Neuronal stem cell (in vitro differentiated cells): ENCODE measurements at regions not wholly inside any gene's neighbourhood (a gene's known extent, or its start where the extent isn't known, plus 50 kb on each side); places are given as distances from the start of the nearest gene placed in this dataset.
A peak's percentile ranks its signal among the peaks of the same experiment; 100 is the strongest.

Source experiments
- DNase-seq: peaks from one replicate; pipeline ENCODE4 v3.0.0-alpha.2; 2013; ENCODE audit warnings: low spot score
- H2AFZ ChIP-seq: one replicate; pipeline ENCODE4 v1.6.1; 2013; ENCODE audit warnings: mild to moderate bottlenecking, low read length, inconsistent platforms
- H2AK5ac ChIP-seq: 2 replicates; pipeline ENCODE4 v1.6.1; 2013; ENCODE audit warnings: low read depth, mild to moderate bottlenecking, inconsistent platforms, low read length, moderate library complexity, mixed read lengths
- H2BK120ac ChIP-seq: 2 replicates; pipeline ENCODE4 v1.6.1; 2013; ENCODE audit warnings: low read depth, mild to moderate bottlenecking, inconsistent platforms, low read length, moderate library complexity, mixed read lengths
- H2BK12ac ChIP-seq: one replicate; pipeline ENCODE4 v1.6.1; 2013; ENCODE audit warnings: low read length, inconsistent platforms
- H2BK15ac ChIP-seq: 2 replicates; pipeline ENCODE4 v1.6.1; 2013; ENCODE audit warnings: mild to moderate bottlenecking, low read length, inconsistent platforms, mixed read lengths
- H2BK5ac ChIP-seq: one replicate; pipeline ENCODE4 v1.6.1; 2013; ENCODE audit warnings: inconsistent platforms, mild to moderate bottlenecking, low read length, moderate library complexity
- H3K14ac ChIP-seq: one replicate; pipeline ENCODE4 v1.6.1; 2013; ENCODE audit warnings: low read length, inconsistent platforms
- H3K18ac ChIP-seq: 2 replicates; pipeline ENCODE4 v1.6.1; 2013; ENCODE audit warnings: low read length, inconsistent platforms
- H3K23ac ChIP-seq: 2 replicates; pipeline ENCODE4 v1.6.1; 2013; ENCODE audit warnings: low read depth, mild to moderate bottlenecking, mixed read lengths, low read length, inconsistent platforms; ENCODE audit not compliant: poor library complexity
- H3K27ac ChIP-seq: replicated peaks from 3 replicates; pipeline ENCODE4 v1.5.1; 2013; ENCODE audit warnings: low read length, inconsistent platforms
- H3K27me3 ChIP-seq, 3 experiments: 2 replicates each; pipeline ENCODE4 v1.6.1; 2013; ENCODE audit warnings: low read length in 3 of 3, mild to moderate bottlenecking in 2 of 3, inconsistent platforms in 1 of 3, low read depth in 1 of 3, mixed read lengths in 1 of 3, moderate library complexity in 1 of 3; ENCODE audit not compliant: control insufficient read depth in 3 of 3, insufficient read depth in 3 of 3
- H3K36me3 ChIP-seq, 2 donors: replicated peaks in 1 of 2; 2 replicates each; pipeline ENCODE4 v1.6.1; 2013; ENCODE audit warnings: low read length in 2 of 2; ENCODE audit not compliant: control insufficient read depth in 2 of 2, insufficient read depth in 2 of 2
- H3K4ac ChIP-seq: 2 replicates; pipeline ENCODE4 v1.6.1; 2013; ENCODE audit warnings: inconsistent platforms, mild to moderate bottlenecking, low read length, moderate library complexity
- H3K4me1 ChIP-seq, 2 donors: 1 replicate in 1 of 2; 2 replicates in 1 of 2; pipeline ENCODE4 v1.6.1; 2013; ENCODE audit warnings: low read length in 2 of 2, low read depth in 1 of 2; ENCODE audit not compliant: control insufficient read depth in 2 of 2, insufficient read depth in 1 of 2
- H3K4me2 ChIP-seq: one replicate; pipeline ENCODE4 v1.6.1; 2013; ENCODE audit warnings: mild to moderate bottlenecking, low read length, inconsistent platforms; ENCODE audit not compliant: insufficient read depth, poor library complexity, severe bottlenecking
- H3K4me3 ChIP-seq, 2 donors: 2 replicates each; pipeline ENCODE4 v1.5.1; 2013; ENCODE audit warnings: low read length in 2 of 2, mild to moderate bottlenecking in 2 of 2, inconsistent platforms in 1 of 2, moderate library complexity in 1 of 2
- H3K79me1 ChIP-seq: one replicate; pipeline ENCODE4 v1.6.1; 2013; ENCODE audit warnings: low read depth, mild to moderate bottlenecking, inconsistent platforms, low read length, moderate library complexity
- H3K9ac ChIP-seq: one replicate; pipeline ENCODE4 v1.6.1; 2013; ENCODE audit warnings: mild to moderate bottlenecking, low read depth, low read length, inconsistent platforms; ENCODE audit not compliant: poor library complexity
- H3K9me3 ChIP-seq, 2 donors: replicated peaks in 1 of 2; 2 replicates each; pipeline versions ENCODE3 to v1.6.1; 2013; ENCODE audit warnings: low read length in 2 of 2, mild to moderate bottlenecking in 2 of 2, inconsistent platforms in 1 of 2, low read depth in 1 of 2, mixed read lengths in 1 of 2, moderate library complexity in 1 of 2; ENCODE audit not compliant: control insufficient read depth in 2 of 2, insufficient read depth in 1 of 2
- H4K8ac ChIP-seq: one replicate; pipeline ENCODE4 v1.6.1; 2013; ENCODE audit warnings: low read depth, mild to moderate bottlenecking, inconsistent platforms, low read length, moderate library complexity
- H4K91ac ChIP-seq: one replicate; pipeline ENCODE4 v1.6.1; 2013; ENCODE audit warnings: low read length, low read depth, mild to moderate bottlenecking, inconsistent platforms; ENCODE audit not compliant: poor library complexity
- WGBS, 2 donors: extraction: QIAGEN DNeasy Blood & Tissue Kit; methylation state at CpG; one replicate each; pipeline ENCODE4 v1.1.7; 2013; ENCODE audit warnings: missing lambda C conversion rate in 2 of 2, mixed read lengths in 1 of 2; ENCODE audit not compliant: insufficient read length in 2 of 2, insufficient replicate concordance in 1 of 2; ENCODE audit errors: extremely low coverage in 2 of 2; 5-methylcytosine and 5-hydroxymethylcytosine counted together

DNA sequence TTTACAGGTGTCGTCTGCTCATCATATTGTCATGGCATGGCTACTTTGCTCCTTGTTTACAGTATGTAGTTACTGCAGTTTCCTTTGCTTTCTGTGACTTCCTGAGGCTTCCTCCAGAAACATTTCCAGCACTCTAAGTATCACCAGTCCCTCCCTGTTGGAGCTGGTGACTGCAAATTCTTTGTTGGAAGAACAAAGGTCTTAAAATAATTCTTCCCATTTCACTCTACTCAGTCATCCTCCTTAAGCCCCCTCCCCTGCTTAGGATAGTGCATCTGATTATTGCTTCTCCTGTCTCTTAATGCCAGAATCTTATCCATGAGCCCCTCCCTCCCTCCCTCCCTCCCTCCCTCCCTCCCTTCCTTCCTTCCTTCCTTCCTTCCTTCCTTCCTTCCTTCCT lies 72.0 kb downstream of the C3orf38 start:
- H3K36me3 ChIP-seq: no peaks in the 10 kb centered on the region
- no peak for DNase-seq
- no peak overlapping the region for H4K8ac ChIP-seq
- H2BK15ac ChIP-seq: no peak overlapping the region
- no peak overlapping the region for H3K18ac ChIP-seq
- H2BK12ac ChIP-seq: no peak overlapping the region
- H3K4me2 ChIP-seq: no peak overlapping the region
- no peak overlapping the region for H3K9ac ChIP-seq
- H2BK5ac ChIP-seq: no peak overlapping the region
- H4K91ac ChIP-seq: no peak overlapping the region
- peak overlapping the region; percentile 14 for H2AFZ ChIP-seq
- WGBS, 2 donors: no CpG with 5 or more reads among the region's 1 CpG
- no peak overlapping the region for H3K23ac ChIP-seq
- H2BK120ac ChIP-seq: no peak overlapping the region
- H3K4ac ChIP-seq: no peak overlapping the region
- peaks cover 0 to 2% of the 10 kb centered on the region in 2 donors for H3K4me1 ChIP-seq
- H3K27ac ChIP-seq: no peak overlapping the region
- no peak overlapping the region for H3K4me3 ChIP-seq
- H3K79me1 ChIP-seq: no peaks in the 10 kb centered on the region
- H3K9me3 ChIP-seq: no peaks in the 10 kb centered on the region
- no peak overlapping the region for H3K14ac ChIP-seq
- no peaks in the 10 kb centered on the region for H3K27me3 ChIP-seq
- H2AK5ac ChIP-seq: no peak overlapping the region

DNA sequence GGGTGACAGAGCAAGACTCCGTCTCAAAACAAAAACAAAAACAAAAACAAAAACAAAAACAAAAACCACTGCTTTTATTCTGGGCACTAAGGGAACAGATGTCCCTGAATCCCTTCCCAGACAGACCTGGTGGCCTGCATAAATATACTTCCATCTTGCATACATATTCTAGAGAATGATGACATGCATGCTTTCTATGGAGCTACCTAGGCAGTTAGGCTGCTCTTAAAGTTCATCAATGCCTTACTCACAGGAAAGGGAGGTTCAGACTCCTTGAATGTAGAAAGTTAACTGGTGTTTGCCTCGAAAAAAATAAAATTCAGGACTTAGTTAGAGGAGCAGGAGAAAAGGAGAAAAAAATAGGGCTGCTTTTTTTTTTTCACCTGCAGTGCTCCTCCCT lies 72.6 kb downstream of the C3orf38 start:
- no peak overlapping the region for H3K23ac ChIP-seq
- no peak overlapping the region for H2BK15ac ChIP-seq
- WGBS, 2 donors: no CpG with 5 or more reads among the region's 2 CpGs
- H2BK12ac ChIP-seq: no peak overlapping the region
- H3K4me3 ChIP-seq: no peak overlapping the region
- H2BK120ac ChIP-seq: no peak overlapping the region
- H3K27me3 ChIP-seq: no peaks in the 10 kb centered on the region
- H3K36me3 ChIP-seq: no peaks in the 10 kb centered on the region
- peaks cover 0 to 2% of the 10 kb centered on the region in 2 donors for H3K4me1 ChIP-seq
- H4K91ac ChIP-seq: no peak overlapping the region
- no peak overlapping the region for H3K4ac ChIP-seq
- no peak overlapping the region for H3K27ac ChIP-seq
- no peak overlapping the region for H2AFZ ChIP-seq
- no peak overlapping the region for H3K18ac ChIP-seq
- no peak overlapping the region for H3K4me2 ChIP-seq
- no peak for DNase-seq
- no peak overlapping the region for H4K8ac ChIP-seq
- no peaks in the 10 kb centered on the region for H3K9me3 ChIP-seq
- no peak overlapping the region for H2BK5ac ChIP-seq
- no peak overlapping the region for H3K14ac ChIP-seq
- H2AK5ac ChIP-seq: no peak overlapping the region
- H3K79me1 ChIP-seq: no peaks in the 10 kb centered on the region
- H3K9ac ChIP-seq: no peak overlapping the region

DNA sequence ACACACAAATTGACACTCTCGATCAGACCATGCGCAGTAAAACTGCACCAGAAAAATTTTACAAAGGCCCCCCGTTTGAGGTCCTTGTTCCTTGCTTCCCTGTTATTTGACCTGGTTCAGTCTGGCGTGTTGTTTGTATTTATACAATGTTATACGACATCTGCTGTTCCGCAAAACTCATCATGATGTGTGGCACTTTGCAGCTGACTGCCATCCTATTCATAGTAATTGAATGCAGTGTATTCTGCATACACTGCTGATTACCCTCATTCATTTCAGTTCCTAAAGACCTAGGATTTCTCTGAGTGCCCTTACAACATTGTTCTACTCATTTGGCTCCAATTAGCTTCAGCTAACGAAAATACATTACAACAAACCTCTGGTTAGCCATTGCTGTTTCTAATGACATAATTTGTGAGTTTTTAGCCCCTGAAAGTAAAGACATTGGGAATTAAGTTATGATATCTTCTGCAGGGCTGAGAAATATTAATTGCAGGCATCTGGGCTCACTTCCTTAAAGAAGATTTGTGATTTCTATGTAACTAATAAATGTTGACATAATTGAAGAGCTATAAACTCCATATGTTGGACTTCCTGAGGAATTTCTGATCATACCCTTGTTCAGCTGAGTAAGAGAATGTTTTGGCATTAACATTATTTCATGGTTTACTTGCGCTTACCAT lies 75.7 kb downstream of the C3orf38 start:
- DNase-seq: no peak
- H3K9ac ChIP-seq: no peak overlapping the region
- no peak overlapping the region for H2AK5ac ChIP-seq
- no peak overlapping the region for H3K4me2 ChIP-seq
- no peak overlapping the region for H3K23ac ChIP-seq
- no peak overlapping the region for H2BK120ac ChIP-seq
- no peak overlapping the region for H3K4ac ChIP-seq
- no peaks in the 10 kb centered on the region for H3K9me3 ChIP-seq
- H2BK12ac ChIP-seq: no peak overlapping the region
- H4K91ac ChIP-seq: no peak overlapping the region
- H3K27ac ChIP-seq: no peak overlapping the region
- H3K4me3 ChIP-seq: no peak overlapping the region
- H4K8ac ChIP-seq: no peak overlapping the region
- no peak overlapping the region for H3K18ac ChIP-seq
- H2BK5ac ChIP-seq: no peak overlapping the region
- H3K14ac ChIP-seq: no peak overlapping the region
- H3K79me1 ChIP-seq: no peaks in the 10 kb centered on the region
- peaks cover 0 to 2% of the 10 kb centered on the region in 2 donors for H3K4me1 ChIP-seq
- H3K36me3 ChIP-seq: no peaks in the 10 kb centered on the region
- WGBS, 2 donors: no CpG with 5 or more reads among the region's 8 CpGs
- no peaks in the 10 kb centered on the region for H3K27me3 ChIP-seq
- H2BK15ac ChIP-seq: no peak overlapping the region
- H2AFZ ChIP-seq: no peak overlapping the region

DNA sequence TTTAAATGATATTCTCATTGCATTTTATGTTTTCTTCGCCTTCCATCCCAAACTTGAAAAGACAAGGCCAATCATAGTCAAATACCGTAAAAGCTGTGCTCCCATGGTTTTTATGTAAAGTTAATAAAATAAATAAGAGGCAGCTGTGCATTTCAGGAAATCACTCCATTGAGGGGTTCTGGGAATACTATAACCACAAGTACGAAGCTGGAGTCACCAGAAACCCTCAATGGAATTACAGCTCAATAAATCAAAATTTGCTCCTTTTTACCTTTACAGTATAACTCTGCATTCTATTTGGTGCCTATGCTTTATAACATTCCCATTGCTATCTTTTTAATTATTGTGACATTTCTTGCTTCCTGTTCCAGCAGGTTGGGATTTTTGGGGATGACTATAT lies 77.2 kb downstream of the C3orf38 start:
- H3K4ac ChIP-seq: no peak overlapping the region
- H3K27ac ChIP-seq: no peak overlapping the region
- no peak overlapping the region for H2BK120ac ChIP-seq
- WGBS, 2 donors: no CpG with 5 or more reads among the region's 3 CpGs
- H3K23ac ChIP-seq: no peak overlapping the region
- no peak overlapping the region for H3K14ac ChIP-seq
- H3K27me3 ChIP-seq: no peaks in the 10 kb centered on the region
- no peak overlapping the region for H3K4me2 ChIP-seq
- no peaks in the 10 kb centered on the region for H3K79me1 ChIP-seq
- H2BK12ac ChIP-seq: no peak overlapping the region
- H3K36me3 ChIP-seq: no peaks in the 10 kb centered on the region
- H3K4me1 ChIP-seq: peaks cover 0 to 2% of the 10 kb centered on the region in 2 donors
- no peak overlapping the region for H2AK5ac ChIP-seq
- H4K91ac ChIP-seq: no peak overlapping the region
- H3K4me3 ChIP-seq: no peak overlapping the region
- no peak overlapping the region for H2AFZ ChIP-seq
- no peak overlapping the region for H2BK15ac ChIP-seq
- no peak for DNase-seq
- H3K18ac ChIP-seq: no peak overlapping the region
- H2BK5ac ChIP-seq: no peak overlapping the region
- H3K9ac ChIP-seq: no peak overlapping the region
- H3K9me3 ChIP-seq: no peaks in the 10 kb centered on the region
- H4K8ac ChIP-seq: no peak overlapping the region
